GM19395 (cell line): ENCODE measurements at regions not wholly inside any gene's neighbourhood (a gene's known extent, or its start where the extent isn't known, plus 50 kb on each side); places are given as distances from the start of the nearest gene placed in this dataset.

Source experiments
- ATAC-seq: cut with Tn5 transposase; IDR thresholded peaks from one replicate; pipeline ENCODE4 v1.9.1; 2021; ENCODE audit warnings: mild to moderate bottlenecking, moderate library complexity; ENCODE audit not compliant: unreplicated experiment

GRCh38 chr14:101200650-101201516 is 297.4 kb upstream of the RTL1 start:
- no peak for ATAC-seq

GRCh38 chr14:101201535-101202151 is 298.1 kb upstream of the RTL1 start:
- no peak for ATAC-seq

GRCh38 chr14:101202627-101203404 is 299.3 kb upstream of the RTL1 start:
- no peak for ATAC-seq

GRCh38 chr14:101206556-101206955 is 303.0 kb upstream of the RTL1 start:
- ATAC-seq, result no peak

- ATAC-seq, result no peak
These were observed 303.5 kb upstream of the RTL1 start for GRCh38 chr14:101207041-101207440.

- no peak for ATAC-seq
These were observed 304.4 kb upstream of the RTL1 start for GRCh38 chr14:101207897-101208296.

GRCh38 chr14:101209594-101209993 is 306.1 kb upstream of the RTL1 start:
- ATAC-seq, result no peak

- no peak for ATAC-seq
These were observed 311.7 kb upstream of the RTL1 start for GRCh38 chr14:101215266-101215665.

GRCh38 chr14:101215927-101216326 is 312.4 kb upstream of the RTL1 start:
- ATAC-seq, result no peak

GRCh38 chr14:101216366-101217079 is 313.0 kb upstream of the RTL1 start:
- no peak for ATAC-seq

GRCh38 chr14:101217080-101217463 is 313.6 kb upstream of the RTL1 start:
- ATAC-seq, result no peak

GRCh38 chr14:101217616-101218371 is 314.3 kb upstream of the RTL1 start:
- no peak for ATAC-seq

GRCh38 chr14:101219896-101220703 is 316.6 kb upstream of the RTL1 start:
- ATAC-seq, result no peak

- no peak for ATAC-seq
These were observed 317.5 kb upstream of the RTL1 start for GRCh38 chr14:101220921-101221510.

GRCh38 chr14:101221549-101222160 is 318.1 kb upstream of the RTL1 start:
- no peak for ATAC-seq

- ATAC-seq, result no peak
These were observed 319.0 kb upstream of the RTL1 start for GRCh38 chr14:101222362-101223070.

- no peak for ATAC-seq
These were observed 319.6 kb upstream of the RTL1 start for GRCh38 chr14:101223127-101223526.

- ATAC-seq, result no peak
These were observed 320.1 kb upstream of the RTL1 start for GRCh38 chr14:101223561-101224162.
